Activated naive CD8-positive, alpha-beta T cell treated with anti-CD3 and anti-CD28 coated beads, Interleukin-2, amount 50 U/mL, for 16 hours (primary cell): ENCODE measurements at regions not wholly inside any gene's neighbourhood (a gene's known extent, or its start where the extent isn't known, plus 50 kb on each side); places are given as distances from the start of the nearest gene placed in this dataset.

Experiments used
- DNase-seq: peaks from one replicate; pipeline ENCODE4 v3.0.0-alpha.2; 2020; ENCODE audit warnings: low read depth, low spot score

GRCh38 chr9:106322706-106323245 lies 540.2 kb upstream of the ZNF462 start:
- DNase-seq = no peak

DNA sequence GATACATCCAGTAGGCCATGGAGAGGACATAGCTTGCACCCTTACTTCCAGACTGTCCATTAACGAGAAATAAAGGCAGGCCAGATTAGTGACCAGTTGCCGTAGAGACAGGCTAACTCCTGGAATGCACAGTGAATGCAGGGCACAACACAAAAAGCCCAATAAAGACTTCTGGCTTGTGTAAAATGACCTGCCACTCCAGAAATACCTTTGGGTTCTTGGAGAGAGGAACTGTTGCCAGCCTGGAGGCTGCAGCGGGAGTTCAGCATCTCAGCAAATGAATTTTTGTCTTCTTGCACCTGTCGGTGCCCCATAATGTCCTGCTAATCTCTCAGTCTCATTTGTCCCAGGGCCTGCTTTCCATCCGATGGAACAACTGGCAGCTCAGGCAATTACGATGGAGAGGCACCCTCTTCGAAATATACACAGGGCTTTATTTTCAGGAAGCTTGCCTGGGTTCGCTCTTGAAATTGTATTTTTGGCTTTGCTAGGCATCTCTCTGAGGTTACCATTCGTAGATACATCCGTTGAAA lies 538.8 kb upstream of the ZNF462 start:
- DNase-seq = no peak

DNA sequence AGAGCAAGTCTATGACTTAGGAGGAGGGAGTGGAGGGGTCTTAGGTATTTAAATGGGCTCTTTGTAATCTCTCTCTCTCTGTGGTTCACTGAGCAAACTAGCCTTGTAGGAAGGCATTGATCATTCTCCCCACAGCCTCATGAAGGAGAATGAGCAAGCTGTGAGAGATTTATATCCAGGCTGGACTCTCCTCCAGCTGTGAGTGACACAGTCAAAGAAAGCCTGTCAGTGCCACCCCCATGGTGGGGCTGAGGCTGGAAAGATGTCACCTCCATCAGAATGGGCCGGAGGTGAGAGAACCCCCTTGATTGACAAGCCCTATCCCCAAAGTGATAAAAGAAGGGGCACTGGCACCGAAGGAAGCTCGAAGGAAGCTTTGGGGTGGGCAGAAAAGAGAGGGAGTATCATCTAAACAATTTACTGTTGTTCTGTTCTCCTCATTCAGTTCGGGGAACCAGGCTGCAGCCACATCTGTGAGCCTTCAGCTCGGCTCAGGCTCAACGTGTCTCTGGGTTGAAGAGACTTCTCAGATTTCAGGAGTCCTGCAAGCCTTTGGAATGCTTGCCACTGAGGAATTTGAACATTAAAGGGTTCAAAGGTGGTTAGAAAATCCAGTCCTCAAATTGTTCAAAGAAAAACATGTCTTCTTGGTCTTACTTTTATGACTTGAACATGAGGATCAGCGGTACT lies 538.2 kb upstream of the ZNF462 start:
- no peak for DNase-seq

GRCh38 chr9:106326493-106326892 lies 536.5 kb upstream of the ZNF462 start:
- no peak for DNase-seq

DNA sequence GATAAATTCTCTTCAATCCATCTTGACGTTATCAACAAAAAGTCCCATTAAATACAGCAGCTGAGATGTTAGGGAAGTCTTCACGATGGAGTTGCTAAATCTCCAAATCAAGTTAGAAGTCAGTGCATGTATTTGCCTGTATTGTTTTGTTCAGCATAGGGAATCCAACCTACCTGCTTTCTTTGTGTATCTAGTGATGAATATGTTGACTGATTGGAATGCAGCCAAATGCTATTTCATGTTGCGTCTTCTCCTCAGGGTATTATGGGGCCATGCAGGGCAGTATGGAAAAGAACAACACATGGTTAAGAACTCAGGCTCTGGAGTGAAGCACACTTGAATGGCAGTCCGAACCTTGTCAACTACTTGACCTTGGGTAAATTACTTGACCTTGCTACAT lies 529.5 kb upstream of the ZNF462 start:
- no peak for DNase-seq

DNA sequence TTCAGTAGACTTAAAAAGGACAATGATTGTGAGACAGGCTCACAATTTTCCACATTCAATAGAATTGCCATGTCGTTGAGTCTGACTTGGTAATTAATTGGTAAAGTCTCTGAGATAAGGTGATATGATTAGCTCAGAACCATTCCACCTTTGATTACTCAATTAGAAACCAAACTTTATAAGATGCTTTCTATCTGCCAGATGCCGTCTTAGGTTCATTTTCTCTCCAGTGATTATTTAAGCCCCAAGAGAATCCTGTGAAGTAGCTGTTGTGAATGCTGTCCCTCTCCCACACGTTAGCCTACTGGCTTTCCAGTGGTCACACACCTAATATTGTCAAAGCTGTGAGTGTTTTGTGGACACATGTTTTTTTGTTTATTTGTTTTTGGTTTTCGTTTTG lies 528.9 kb upstream of the ZNF462 start:
- DNase-seq = no peak

- no peak for DNase-seq
These were observed 523.1 kb upstream of the ZNF462 start for GRCh38 chr9:106339882-106340281.

- no peak for DNase-seq
These were observed 512.2 kb upstream of the ZNF462 start for GRCh38 chr9:106350777-106351176.

DNA sequence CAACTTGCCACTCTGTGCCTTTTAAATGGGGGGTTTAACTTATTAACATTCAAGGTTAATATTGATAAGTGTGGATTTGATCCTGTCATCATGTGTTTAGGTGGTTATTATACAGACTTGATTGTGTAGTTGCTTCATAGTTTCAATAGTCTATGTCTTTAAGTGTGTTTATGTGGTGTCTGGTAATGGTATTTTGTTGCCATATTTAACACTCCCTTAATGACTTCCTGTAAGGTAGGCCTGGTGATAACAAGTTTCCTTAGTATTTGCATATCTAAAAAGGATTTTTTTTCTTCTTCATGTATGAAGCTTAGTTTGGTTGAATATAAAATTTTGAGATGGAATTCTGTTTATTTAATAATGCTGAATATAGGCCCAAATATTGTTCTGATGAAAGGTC lies 506.0 kb upstream of the ZNF462 start:
- no peak for DNase-seq

DNA sequence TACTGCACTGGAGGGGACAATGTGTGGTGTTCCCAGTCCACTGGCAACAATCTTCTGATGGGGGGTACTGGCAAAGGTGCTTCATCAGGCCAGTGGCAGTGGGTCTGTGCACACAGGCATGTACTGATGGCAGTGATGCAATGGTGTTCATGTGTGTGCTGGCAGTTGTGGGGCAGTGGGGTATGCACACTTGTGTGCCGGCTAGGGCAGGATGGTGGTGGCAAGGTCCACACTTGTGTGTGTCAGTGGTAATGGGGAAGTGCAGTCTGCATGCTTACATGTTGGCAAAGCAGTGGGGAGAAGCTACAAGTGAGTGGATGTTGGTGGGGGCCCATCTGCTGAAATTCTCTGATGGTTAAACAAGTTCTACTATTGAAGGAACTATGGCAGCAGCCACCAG lies 504.6 kb upstream of the ZNF462 start:
- DNase-seq = no peak

DNA sequence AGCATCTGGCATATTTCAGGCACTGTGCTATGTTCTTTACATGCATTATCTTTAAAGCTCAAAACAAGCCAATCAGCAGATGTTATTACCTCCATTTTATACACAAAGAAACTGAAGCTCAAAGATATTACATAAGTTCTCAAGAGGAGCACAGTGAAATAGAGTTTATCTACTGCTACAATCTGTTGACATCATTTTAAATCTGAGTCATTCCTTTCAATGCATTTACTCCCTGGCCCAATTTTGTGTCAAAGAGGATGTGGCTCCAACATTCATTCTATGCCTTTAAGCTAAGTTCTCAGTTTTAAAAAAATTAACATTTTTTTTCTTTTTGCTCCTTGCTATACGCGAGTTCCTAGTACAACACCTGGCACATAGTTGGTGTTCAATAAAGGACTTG lies 486.3 kb upstream of the ZNF462 start:
- no peak for DNase-seq

DNA sequence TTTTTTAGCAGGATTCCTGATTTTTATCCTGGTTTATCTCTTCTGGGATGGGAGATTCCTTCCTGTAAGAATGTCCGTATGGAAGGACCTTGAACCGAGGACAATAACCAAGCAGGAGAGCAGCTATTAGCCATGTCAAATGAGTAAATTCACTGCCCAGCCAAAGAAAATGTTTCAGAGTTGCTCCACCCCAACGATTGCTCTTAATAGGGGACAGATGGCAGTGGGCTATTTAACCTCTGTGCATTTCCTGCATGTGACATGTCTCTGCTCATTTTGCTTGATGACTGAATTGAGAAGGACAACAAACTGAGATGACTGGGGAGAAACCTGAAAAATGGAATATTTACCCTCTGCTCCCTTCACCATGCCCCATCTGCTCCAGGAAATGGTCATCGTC lies 479.9 kb upstream of the ZNF462 start:
- no peak for DNase-seq

GRCh38 chr9:106387965-106388364 lies 475.0 kb upstream of the ZNF462 start:
- no peak for DNase-seq

- no peak for DNase-seq
These were observed 469.7 kb upstream of the ZNF462 start for GRCh38 chr9:106393226-106393625.

DNA sequence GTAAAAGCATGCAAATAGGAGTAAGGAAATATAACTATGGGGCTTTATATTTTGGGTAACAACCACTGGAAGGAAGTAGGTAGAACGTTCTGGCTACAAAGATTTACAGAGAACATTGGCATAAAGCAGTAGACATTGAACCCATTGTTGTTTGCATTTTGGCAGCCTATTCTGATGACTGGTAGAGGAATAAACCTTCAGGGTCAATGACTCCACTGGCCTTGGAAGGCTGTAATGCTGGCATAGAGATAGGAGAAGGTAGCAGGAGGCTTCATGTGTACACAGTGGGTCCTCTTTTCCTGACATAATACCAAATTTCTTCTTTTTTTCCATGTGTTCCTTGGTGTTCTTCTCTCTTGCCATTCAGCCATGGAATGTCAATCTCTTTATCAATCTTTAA lies 462.8 kb upstream of the ZNF462 start:
- no peak for DNase-seq

DNA sequence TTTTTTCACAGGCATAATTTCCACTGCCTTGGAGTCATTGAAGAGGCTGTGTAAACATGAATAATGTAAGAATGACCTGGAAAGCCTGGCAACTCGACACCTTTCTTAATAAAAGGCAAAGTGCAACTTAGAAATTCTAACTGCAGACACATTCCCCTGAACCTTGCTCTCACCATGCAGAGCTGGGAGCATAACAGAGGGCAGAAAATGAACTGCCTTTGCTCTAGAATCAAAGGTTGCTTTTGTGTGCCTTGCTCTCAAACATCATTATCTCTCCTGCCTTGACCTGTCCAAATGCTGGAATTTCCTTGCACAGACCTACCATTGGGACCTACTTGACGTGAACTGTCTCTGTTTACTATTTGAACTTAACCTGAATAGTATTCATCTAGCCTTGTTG lies 462.0 kb upstream of the ZNF462 start:
- no peak for DNase-seq

GRCh38 chr9:106403081-106403480 lies 459.9 kb upstream of the ZNF462 start:
- no peak for DNase-seq

DNA sequence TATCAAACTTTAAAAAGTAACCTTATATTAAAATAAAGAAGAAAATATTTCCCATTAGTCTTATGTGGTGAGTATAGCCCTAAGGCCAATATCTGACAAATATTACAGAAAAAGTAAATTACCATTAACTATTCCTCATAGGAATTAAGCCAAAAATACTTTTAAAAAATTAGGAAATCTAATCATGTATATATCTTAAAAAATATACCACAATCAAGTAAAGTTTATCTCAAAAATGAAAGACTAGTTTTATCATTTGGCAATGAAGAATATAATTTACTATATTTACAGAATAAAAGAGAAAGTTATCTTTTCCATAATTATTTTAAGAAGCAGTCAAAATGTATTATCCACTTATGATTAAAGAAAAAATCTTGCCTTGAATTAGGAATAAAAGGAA lies 458.8 kb upstream of the ZNF462 start:
- DNase-seq = no peak

GRCh38 chr9:106405871-106406435 lies 457.0 kb upstream of the ZNF462 start:
- no peak for DNase-seq

- DNase-seq = no peak
These were observed 448.9 kb upstream of the ZNF462 start for GRCh38 chr9:106414042-106414441.

DNA sequence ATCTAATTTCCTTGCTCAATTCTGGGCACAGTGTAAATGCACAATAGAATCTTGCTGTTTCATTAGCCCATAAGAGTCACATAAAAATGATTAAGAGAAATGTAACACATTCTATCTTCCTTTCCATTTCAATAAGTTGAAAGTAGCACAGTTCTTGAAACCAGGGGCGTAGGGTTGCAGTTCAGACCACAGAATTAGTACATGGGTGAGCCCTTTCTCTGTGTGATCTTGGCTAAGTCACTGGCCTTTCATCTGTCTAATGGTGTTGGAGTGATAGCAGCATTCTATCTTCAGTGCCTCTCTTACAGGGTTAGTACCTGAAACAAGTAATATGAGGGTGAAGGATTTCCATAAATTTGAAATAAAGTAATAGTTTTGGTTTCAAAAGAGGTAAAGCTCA lies 445.3 kb upstream of the ZNF462 start:
- no peak for DNase-seq

- no peak for DNase-seq
These were observed 443.1 kb upstream of the ZNF462 start for GRCh38 chr9:106419829-106420228.

DNA sequence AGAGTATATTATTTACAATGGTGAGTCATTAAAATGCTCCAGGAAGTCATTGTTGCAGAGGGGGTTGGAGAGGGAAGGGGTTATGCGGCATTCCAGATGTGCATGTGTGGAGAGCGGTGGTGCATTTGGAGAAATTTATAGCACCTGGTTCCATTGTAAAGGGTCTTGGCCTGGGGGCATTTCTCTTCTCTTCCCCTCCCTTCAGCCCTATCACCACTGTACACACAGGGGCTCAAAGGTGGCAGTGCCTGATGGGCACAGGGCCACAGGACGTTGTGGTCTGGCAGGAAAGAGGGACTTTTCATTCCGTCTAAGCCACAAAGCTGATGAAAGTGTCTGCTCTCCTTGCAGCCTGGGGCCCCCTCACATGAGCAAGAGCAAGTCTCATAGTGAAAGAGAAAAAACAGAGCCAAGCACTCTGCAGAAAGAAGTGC lies 442.4 kb upstream of the ZNF462 start:
- no peak for DNase-seq
